GM23248 (cell line): ENCODE measurements at regions not wholly inside any gene's neighbourhood (a gene's known extent, or its start where the extent isn't known, plus 50 kb on each side); places are given as distances from the start of the nearest gene placed in this dataset.

Experiments
- EZH2 ChIP-seq: fragments of 200-600 bp; sonication (generic); IDR thresholded peaks from 2 replicates; pipeline ENCODE4 v1.6.1; 2018; ENCODE audit warnings: antibody characterized with exemption, mild to moderate bottlenecking; ENCODE audit not compliant: insufficient read depth, poor library complexity, severe bottlenecking
- EZH2phosphoT487 ChIP-seq: fragments of 200-600 bp; sonication (generic); IDR thresholded peaks from 2 replicates; pipeline ENCODE4 v1.6.1; 2018; ENCODE audit warnings: antibody characterized with exemption, moderate library complexity, mild to moderate bottlenecking, low read depth; ENCODE audit not compliant: insufficient read depth

- no peak for TF ChIP-seq EZH2
- no peak for TF ChIP-seq EZH2phosphoT487
Observed at GRCh38 chr2:142291969-142292368, 161.2 kb upstream of the LRP1B start.
